Fibroblast of gingiva (primary cell): ENCODE measurements at regions not wholly inside any gene's neighbourhood (a gene's known extent, or its start where the extent isn't known, plus 50 kb on each side); places are given as distances from the start of the nearest gene placed in this dataset.
A peak's percentile ranks its signal among the peaks of the same experiment; 100 is the strongest.

Experiments
- DNase-seq: peaks from one replicate; pipeline ENCODE4 v3.0.0-alpha.2; 2011; ENCODE audit warnings: low read depth

DNA sequence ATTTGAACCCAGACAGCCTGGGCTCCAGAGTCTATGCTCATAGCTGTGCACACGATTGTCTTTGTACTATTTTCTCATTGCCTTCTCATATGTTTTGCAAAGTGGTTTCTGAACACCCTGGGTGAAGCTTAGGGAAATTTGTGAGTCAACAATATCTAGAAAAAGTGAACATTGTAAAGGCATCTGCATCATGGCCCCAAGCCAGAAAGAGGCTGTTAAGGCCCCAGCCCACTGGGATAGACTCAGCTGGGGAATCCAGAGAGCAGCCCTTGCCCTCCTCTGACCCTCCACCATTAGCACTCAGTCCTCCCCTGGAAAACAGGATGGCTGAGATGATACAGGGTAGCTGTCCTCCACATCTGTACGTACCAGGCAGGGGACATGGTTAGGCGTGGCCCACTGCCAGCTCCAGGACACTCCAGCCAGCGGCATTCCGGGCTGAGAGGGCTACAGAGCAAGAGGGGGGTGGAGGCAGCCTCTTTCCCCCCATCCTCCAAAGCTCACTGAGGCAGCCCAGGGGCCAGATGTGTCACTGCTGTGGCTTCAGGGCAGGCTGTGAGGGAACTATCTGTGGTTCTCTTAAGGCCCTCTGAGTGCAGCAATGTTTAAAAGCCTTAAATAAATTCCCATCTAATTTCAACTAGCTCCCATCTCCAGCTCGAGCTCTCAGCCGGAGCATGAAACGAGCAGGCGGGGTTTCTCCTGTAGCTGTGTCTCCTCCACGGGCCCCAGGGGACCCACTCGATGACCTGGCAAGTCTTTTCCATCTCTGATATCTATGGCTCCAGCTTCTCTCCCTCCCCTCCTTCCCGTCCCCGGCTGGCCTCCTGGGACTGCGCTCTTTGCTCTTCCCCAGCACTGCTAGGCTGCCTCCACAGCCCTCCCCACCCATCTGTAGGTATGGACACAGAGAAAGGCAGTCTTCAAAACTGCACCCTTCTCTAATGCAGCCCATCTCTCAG is 209.4 kb upstream of the LRFN2 start:
- no peak for DNase-seq

GRCh38 chr6:40794586-40794985 is 207.4 kb upstream of the LRFN2 start:
- no peak for DNase-seq

DNA sequence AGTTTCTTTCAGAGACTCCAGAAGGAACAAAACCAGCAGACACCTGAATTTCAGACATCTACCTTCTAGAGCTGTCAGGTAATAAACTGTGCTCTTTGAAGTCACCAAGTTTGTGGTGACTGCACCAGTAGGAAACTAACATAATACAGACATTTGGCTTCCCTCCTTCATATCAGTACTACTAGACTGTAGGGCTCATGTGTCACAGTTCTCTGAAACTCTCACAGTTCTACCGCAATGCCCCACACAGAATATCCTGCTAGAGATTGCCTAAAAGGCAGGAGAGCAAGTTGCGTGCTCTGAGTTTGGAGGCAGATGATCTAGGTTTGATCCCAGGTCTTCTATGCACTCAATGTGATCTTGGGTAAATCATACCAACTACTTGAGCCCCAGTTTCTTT is 205.0 kb upstream of the LRFN2 start:
- DNase-seq = no peak

DNA sequence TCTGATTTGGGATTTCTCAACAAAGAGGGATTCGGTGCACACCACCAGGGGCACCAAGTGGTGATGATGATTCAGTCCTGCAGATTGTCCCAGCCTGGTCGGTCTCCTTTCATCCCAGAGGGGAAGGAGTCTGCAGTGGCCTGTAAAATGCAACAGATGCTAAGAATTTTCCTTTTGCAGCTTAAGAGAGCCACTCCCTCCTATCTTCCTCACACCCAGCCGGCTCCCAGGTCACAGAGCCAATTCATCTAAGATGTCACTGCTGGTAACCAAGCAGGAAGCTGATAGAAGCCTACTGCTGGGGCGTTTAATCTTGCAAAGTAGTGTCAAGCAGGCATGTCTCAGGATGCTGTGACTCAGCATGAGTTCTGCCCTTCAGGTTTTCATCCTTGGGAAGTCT is 203.8 kb upstream of the LRFN2 start:
- no peak for DNase-seq

DNA sequence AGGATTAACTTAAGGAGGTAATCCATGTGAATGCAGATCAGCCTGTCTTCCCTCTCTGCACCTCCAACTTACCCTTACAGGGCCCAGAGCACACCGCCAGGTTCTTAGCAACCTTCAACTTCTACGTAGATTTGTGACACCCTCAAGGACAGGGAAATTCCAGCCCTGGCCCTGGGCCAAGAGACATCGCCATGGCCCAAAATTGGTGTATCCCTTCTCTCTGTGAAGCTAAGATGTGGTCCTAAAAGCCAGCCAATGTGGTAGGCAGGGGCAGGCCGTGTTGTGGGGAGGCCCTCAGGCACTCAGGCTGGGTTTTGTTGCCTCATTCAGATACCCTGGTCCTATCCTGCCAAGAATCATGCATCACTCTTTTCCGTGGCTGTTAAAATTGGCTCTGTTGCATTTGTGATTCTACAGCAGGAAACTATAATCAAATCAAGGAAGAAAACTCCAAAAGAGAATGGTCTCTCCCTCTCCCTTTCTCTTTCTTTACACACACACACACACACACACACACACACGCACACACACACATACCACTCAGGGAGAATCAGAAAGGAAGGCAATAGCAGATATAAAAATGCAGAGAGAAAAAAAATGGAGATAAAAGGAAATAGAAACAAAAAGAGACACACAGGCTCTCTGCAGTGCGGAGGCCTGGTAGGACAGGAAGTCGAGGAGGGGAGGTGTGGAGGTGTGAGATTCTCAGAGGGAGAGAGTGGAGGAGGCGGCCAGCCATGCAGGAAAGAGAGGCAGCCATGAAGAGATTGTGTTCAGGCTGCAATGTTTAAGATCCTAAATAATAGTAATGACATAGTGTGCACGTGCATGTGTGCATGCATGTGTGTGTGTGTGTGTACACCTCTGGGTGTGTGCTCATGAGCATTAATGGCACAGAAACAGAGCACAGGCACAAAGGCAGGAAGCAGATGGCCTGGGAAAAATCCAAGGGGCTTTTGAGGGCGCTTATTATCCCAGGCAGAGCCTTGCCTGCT is 201.8 kb upstream of the LRFN2 start:
- no peak for DNase-seq

GRCh38 chr6:40782355-40782754 is 195.2 kb upstream of the LRFN2 start:
- no peak for DNase-seq

DNA sequence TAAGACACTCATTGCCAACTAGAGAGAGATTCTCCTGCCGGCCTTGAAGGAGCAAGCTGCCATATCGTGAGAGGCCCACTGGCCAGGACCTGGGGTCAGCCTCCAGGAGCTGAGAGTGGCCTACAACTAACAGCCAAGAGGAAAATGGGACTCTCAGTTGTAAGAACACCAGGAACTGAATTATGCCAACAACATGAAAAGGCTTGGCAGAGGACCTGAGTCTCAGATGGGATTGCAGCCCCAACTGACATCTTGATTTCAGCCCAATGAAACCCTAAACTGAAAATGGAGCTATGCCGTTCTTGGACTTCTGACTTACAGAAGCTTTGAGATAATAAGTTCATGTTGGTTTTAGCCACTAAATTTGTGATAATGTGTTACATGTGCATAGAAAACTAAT is 193.5 kb upstream of the LRFN2 start:
- no peak for DNase-seq

- DNase-seq = peak; percentile 12
These were observed 192.2 kb upstream of the LRFN2 start for GRCh38 chr6:40779409-40779808.

- no peak for DNase-seq
These were observed 191.8 kb upstream of the LRFN2 start for GRCh38 chr6:40778918-40779317.

DNA sequence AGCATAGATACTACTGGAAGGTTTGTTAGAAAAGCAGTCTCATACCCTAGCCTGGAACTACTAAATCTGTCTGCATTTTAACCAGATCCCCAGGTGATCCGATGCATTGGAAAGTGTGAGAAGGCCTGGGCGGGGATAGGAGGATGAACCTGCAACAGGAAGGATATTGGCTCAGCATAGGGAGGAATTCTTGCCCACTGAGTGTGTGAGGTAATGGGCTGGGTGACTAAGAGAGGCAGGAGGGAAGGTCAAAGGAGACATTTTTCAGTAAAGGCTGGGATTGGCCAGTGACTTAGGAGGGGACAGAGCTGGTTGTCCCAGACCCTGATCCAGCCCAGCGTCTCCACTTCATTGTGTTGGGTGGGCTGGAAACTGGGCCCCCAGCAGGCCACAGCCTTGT is 191.0 kb upstream of the LRFN2 start:
- DNase-seq = no peak

- no peak for DNase-seq
These were observed 187.8 kb upstream of the LRFN2 start for GRCh38 chr6:40774932-40775331.

DNA sequence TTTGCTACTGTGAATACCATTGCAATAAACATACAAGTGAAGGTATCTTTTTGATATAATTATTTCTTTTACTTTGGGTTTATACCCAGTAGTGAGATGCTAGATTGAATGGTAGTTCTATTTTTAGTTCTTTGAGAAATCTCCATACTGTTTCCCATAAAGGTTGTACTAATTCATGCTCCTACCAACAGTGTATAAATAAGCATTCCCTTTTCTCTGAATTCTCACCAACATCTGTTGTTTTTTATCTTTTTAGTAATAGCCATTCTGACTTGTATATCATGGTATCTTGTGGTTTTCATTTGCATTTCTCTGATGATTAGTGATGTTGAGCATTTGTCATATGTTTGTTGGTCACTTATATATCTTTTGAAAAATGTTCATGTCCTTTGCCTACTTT is 183.6 kb upstream of the LRFN2 start:
- DNase-seq = no peak

- DNase-seq = no peak
These were observed 177.6 kb upstream of the LRFN2 start for GRCh38 chr6:40764726-40765125.

- no peak for DNase-seq
These were observed 175.8 kb upstream of the LRFN2 start for GRCh38 chr6:40762981-40763380.

DNA sequence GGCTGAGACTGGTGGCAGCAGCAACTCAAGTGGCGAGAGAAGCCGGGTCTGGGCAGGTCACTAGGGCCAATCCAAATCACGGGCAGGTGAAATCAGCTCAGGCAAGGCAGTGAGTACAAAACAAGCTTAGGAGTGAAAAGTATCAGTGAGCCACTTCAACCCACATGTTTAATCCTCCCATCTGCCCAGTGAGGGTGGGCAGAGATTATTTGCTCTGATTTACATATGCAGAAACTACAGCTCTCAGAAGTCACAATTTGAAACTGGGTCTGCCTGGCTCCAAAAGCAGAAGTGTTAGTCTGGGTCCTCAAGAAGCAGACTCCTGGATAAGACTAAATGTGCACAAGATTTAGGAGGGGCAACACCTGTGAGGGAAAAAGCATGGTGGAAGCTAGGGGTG is 173.7 kb upstream of the LRFN2 start:
- no peak for DNase-seq

DNA sequence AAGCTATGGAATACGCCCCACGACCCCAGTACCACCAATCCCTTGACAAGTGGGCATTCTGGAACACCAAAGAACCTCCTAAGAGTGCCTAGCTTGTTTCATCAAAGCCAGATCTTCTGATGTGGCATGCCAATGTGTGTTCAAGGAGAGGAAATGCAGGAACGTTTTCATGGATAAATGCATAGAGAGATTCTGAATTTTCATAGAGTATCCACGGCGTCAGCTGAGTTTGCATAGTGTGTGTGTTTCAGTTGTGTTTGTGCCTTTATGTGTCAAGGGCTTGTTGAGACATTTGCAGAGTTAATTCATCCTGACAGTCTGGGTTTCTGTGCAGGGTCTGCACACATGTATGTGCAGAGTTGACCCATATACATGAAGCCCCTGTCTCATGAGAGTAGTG is 172.7 kb upstream of the LRFN2 start:
- no peak for DNase-seq

DNA sequence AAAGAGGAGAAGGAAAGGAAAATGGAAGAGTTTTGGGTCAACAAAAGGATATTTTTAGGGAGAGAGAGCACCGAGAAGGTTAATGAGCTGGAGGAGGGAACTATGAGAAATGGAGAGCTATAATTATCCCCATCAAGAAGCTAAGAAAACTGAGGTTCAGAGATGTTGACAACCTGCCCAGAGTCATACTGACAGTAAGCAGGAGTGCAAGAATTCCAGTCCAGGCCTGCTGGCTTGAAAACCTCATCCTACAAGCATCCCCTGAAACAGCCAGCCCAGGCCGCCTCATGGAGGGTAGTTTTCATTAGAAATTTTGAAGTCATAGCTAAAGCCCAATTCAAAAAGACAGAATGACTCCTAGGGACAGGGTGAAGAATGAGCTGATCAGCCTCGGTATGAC is 172.1 kb upstream of the LRFN2 start:
- no peak for DNase-seq

DNA sequence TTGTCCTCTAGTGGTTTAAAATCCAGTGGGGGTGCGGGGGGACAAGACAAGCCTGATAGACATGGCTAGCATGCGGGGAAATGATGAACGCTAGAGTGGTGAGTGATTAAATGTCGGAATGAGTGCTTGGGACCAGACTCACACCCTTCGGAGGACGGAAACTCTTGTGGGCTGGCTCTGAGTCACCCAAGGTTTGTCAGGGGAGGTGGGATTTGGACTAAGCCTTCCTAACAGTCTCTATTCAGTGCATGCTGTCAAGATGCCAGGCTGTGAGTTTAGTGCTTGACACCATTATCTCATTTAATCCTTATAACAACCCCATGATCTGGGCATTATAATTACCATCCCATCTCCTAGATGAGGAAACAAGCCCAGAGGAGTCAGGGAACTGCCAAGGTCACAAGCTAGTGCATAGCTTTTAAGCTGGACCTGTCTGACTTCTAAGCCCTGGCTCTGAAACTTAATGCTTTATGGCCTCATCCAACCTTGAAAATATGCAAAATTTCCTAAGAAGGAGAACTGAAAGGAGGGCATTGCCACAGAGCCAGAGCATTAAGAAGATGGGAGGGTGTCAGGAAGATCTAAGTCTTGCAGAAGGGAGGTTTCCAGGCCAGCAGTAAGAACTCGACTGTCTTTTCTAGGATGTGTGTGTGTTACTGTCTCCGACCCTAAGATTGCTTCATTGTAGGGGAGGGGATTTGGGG is 168.7 kb upstream of the LRFN2 start:
- DNase-seq = no peak

DNA sequence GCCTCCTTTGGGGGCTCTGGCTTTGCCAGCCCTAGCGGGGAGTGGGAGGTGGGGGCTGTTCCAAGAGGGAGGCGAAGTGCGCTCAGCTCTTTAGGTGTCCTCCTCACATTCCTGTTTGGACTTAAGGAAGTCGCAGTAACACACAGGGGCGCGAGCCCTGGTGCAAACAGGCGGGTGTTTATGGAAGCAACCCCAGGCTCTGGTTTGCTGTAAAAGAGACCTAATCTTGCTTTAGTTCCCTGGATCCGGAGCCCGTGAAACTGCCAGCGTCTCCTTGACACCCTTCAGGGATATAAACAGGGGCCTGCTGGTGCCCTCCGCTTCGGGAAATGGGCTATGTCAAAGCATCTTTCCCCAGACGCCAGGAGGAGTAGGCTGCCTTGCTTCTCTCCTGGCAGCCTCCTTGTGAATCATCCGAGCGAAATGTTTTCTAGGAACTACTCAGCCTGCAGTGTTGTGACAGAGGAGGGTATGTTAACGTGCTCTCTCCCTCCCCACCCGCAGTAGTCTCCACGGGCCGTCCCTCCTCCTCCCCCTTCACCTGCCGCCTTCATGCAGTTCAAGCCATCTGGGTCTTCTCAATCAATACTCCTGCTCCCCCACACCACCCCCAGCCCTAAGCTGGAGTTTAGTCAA is 168.0 kb upstream of the LRFN2 start:
- no peak for DNase-seq

- no peak for DNase-seq
These were observed 167.4 kb upstream of the LRFN2 start for GRCh38 chr6:40754461-40755045.
